ENCODE measurements at regions not wholly inside any gene's neighbourhood (a gene's known extent, or its start where the extent isn't known, plus 50 kb on each side); places are given as distances from the start of the nearest gene placed in this dataset.

DNA sequence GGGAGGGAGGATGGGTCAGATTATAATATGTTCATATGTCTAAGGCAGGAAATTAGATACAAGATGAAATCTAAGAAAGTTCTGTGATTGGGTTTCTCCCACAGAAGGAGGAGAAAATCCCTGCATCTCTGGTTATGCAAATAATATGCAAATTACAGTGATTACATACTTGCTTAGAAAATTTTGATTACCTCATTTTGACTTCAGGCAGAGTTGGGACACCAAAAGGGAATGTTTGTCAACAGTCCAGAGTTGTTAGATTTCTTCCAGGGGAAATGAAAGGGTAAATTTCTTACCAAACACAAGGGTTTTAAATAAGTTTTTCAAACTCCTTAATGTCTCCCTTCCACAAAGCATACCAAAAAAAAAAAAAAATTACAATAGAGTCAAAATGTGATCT lies 101.4 kb upstream of the STEAP1B start:
- Histone ChIP-seq H3K27ac (ENCODE audit: low read length in 2 of 2) (no peak overlapping the region), H3K9me3 (ENCODE audit: control extremely low read depth in 1 of 3, control insufficient read depth in 2 of 3, insufficient read depth in 1 of 3, low read length in 2 of 3) (no peaks in the 10 kb centered on the region), H3K4me2 (replicated peaks; ENCODE audit: low read depth, low read length, poor library complexity, severe bottlenecking) (no peak overlapping the region), H3K4me3 (ENCODE audit: control extremely low read depth in 1 of 5, extremely low read depth in 1 of 5, insufficient read depth in 1 of 5, low read depth in 2 of 5, low read length in 4 of 5) (no peak overlapping the region), H2AFZ (ENCODE audit: insufficient read depth, low read depth, low read length, poor library complexity, severe bottlenecking) (no peak overlapping the region), H3K27me3 (replicated peaks in 1 of 4; ENCODE audit: control extremely low read depth in 1 of 4, control insufficient read depth in 3 of 4, insufficient read depth in 4 of 4, low read length in 3 of 4) (no peaks in the 10 kb centered on the region), H3K9ac (ENCODE audit: low read length) (no peak overlapping the region), H3K79me2 (ENCODE audit: control insufficient read depth, insufficient read depth, low read length) (no peaks in the 10 kb centered on the region), H3K4me1 (ENCODE audit: control insufficient read depth in 2 of 2, insufficient read depth in 2 of 2, low read length in 2 of 2) (no peaks in the 10 kb centered on the region), H4K20me1 (ENCODE audit: control insufficient read depth, insufficient read depth, low read length, poor library complexity, severe bottlenecking) (no peaks in the 10 kb centered on the region), H3K36me3 (replicated peaks in 1 of 2; ENCODE audit: control extremely low read depth in 1 of 2, control insufficient read depth in 1 of 2, extremely low read depth in 1 of 2, insufficient read depth in 2 of 2, low read length in 1 of 2) (no peaks in the 10 kb centered on the region)
- Mint-ChIP-seq H3K27me3 (no peaks in the 10 kb centered on the region), H3K27ac (no peak overlapping the region), H3K4me1 (peaks cover 5% of the 10 kb centered on the region), H3K9me3 (ENCODE audit: insufficient read depth) (no peaks in the 10 kb centered on the region), H3K4me3 (no peak overlapping the region)
- ATAC-seq (ENCODE audit: low read depth): no peak
- no peak for TF ChIP-seq CTCF (IDR thresholded peaks at IDR 0.05)
- no peak for TF ChIP-seq EZH2 (IDR thresholded peaks at IDR 0.05; ENCODE audit: borderline replicate concordance, insufficient read depth, low read depth, low read length, poor library complexity, severe bottlenecking)
- ChIA-PET CTCF (no interaction called here), POLR2A (no interaction called here)
- DNase-seq: no peak
- intact Hi-C loops (cut with micrococcal nuclease): no loop called here

GRCh38 chr7:22601003-22601402 lies 101.0 kb upstream of the STEAP1B start:
- ATAC-seq (ENCODE audit: low read depth): no peak
- no peaks in the 10 kb centered on the region for H3K27me3 ChIP-seq (replicated peaks in 1 of 4; ENCODE audit: control extremely low read depth in 1 of 4, control insufficient read depth in 3 of 4, insufficient read depth in 4 of 4, low read length in 3 of 4)
- H3K9me3 ChIP-seq (ENCODE audit: control extremely low read depth in 1 of 3, control insufficient read depth in 2 of 3, insufficient read depth in 1 of 3, low read length in 2 of 3): no peaks in the 10 kb centered on the region
- no peaks in the 10 kb centered on the region for H3K4me1 ChIP-seq (ENCODE audit: control insufficient read depth in 2 of 2, insufficient read depth in 2 of 2, low read length in 2 of 2)
- peak overlapping the region; percentile 22 for H3K27ac Mint-ChIP-seq
- H3K79me2 ChIP-seq (ENCODE audit: control insufficient read depth, insufficient read depth, low read length): no peaks in the 10 kb centered on the region
- ChIA-PET POLR2A (no interaction called here), CTCF (no interaction called here)
- no peaks in the 10 kb centered on the region for H3K27me3 Mint-ChIP-seq
- H3K4me3 Mint-ChIP-seq: no peak overlapping the region
- no peak for DNase-seq
- intact Hi-C loops (cut with micrococcal nuclease): no loop called here
- H4K20me1 ChIP-seq (ENCODE audit: control insufficient read depth, insufficient read depth, low read length, poor library complexity, severe bottlenecking): no peaks in the 10 kb centered on the region
- H3K36me3 ChIP-seq (replicated peaks in 1 of 2; ENCODE audit: control extremely low read depth in 1 of 2, control insufficient read depth in 1 of 2, extremely low read depth in 1 of 2, insufficient read depth in 2 of 2, low read length in 1 of 2): no peaks in the 10 kb centered on the region
- no peak overlapping the region for H3K4me3 ChIP-seq (ENCODE audit: control extremely low read depth in 1 of 5, extremely low read depth in 1 of 5, insufficient read depth in 1 of 5, low read depth in 2 of 5, low read length in 4 of 5)
- no peak overlapping the region for H3K27ac ChIP-seq (ENCODE audit: low read length in 2 of 2)
- H3K9me3 Mint-ChIP-seq (ENCODE audit: insufficient read depth): no peaks in the 10 kb centered on the region
- no peak overlapping the region for H2AFZ ChIP-seq (ENCODE audit: insufficient read depth, low read depth, low read length, poor library complexity, severe bottlenecking)
- H3K4me2 ChIP-seq (replicated peaks; ENCODE audit: low read depth, low read length, poor library complexity, severe bottlenecking): no peak overlapping the region
- TF ChIP-seq CTCF (IDR thresholded peaks at IDR 0.05) (no peak), EZH2 (IDR thresholded peaks at IDR 0.05; ENCODE audit: borderline replicate concordance, insufficient read depth, low read depth, low read length, poor library complexity, severe bottlenecking) (no peak)
- H3K9ac ChIP-seq (ENCODE audit: low read length): no peak overlapping the region
- peaks cover 5% of the 10 kb centered on the region for H3K4me1 Mint-ChIP-seq
- WGBS (ENCODE audit: insufficient coverage): no CpG with 5 or more reads among the region's 5 CpGs

All from B cell (primary cell).